SK-N-SH (cell line): ENCODE measurements at regions not wholly inside any gene's neighbourhood (a gene's known extent, or its start where the extent isn't known, plus 50 kb on each side); places are given as distances from the start of the nearest gene placed in this dataset.

ENCODE experiments used
- CTCF ChIA-PET: fragments of 300-600, 350-600 bp; formaldehyde crosslinking; extraction: SDS; loops from one replicate; lab custom pipeline; 2021; lab: Yijun Ruan, JAX
- POLR2A ChIA-PET: fragments of 350-600 bp; sonication (Branson Sonifier 250); formaldehyde crosslinking; extraction: SDS; loops from one replicate; lab custom pipeline; 2020; ENCODE audit warnings: antibody characterized with exemption, inconsistent platforms; lab: Yijun Ruan, JAX
- DNase-seq: peaks from one replicate; pipeline ENCODE4 v3.0.0; 2012
- H2AFZ ChIP-seq: fragments of 200-600 bp; sonication (generic); 2 replicates; pipeline ENCODE4 v1.8.1; 2016; ENCODE audit warnings: antibody characterized with exemption, mild to moderate bottlenecking, low read depth
- H3F3A ChIP-seq: fragments of 200-600 bp; sonication (generic); replicated peaks from 2 replicates; pipeline ENCODE3; 2016; ENCODE audit warnings: antibody characterized with exemption, mild to moderate bottlenecking; ENCODE audit not compliant: insufficient read depth
- H3K27ac ChIP-seq, 2 experiments: fragments of 200-500 bp in 1 of 2; fragments of 200-600 bp in 1 of 2; sonication (Bioruptor generic) in 1 of 2; sonication (generic), shearing (Covaris generic) in 1 of 2; 2 replicates each; pipeline versions ENCODE4 v1.5.1 to v1.6.1; 2014 to 2016; ENCODE audit warnings: low read depth in 2 of 2, inconsistent platforms in 1 of 2, low read length in 1 of 2, mild to moderate bottlenecking in 1 of 2, mixed read lengths in 1 of 2
- H3K27me3 ChIP-seq: fragments of 200-600 bp; sonication (generic), shearing (Covaris generic); 2 replicates; pipeline ENCODE4 v1.6.1; 2016; ENCODE audit warnings: mixed run types; ENCODE audit not compliant: insufficient read depth
- H3K36me3 ChIP-seq, 2 experiments: fragments of 200-500 bp in 1 of 2; fragments of 200-600 bp in 1 of 2; sonication (Bioruptor generic) in 1 of 2; sonication (generic) in 1 of 2; replicated peaks in 1 of 2; 2 replicates each; pipeline versions ENCODE3 to v1.5.1; 2014 to 2016; ENCODE audit warnings: low read length in 1 of 2, mild to moderate bottlenecking in 1 of 2; ENCODE audit not compliant: insufficient read depth in 2 of 2, control insufficient read depth in 1 of 2
- H3K4me1 ChIP-seq, 2 experiments: fragments of 200-500 bp in 1 of 2; fragments of 200-600 bp in 1 of 2; sonication (Bioruptor generic) in 1 of 2; sonication (generic), shearing (Covaris generic) in 1 of 2; 2 replicates each; pipeline versions ENCODE4 v1.5.1 to v1.6.1; 2014 to 2016; ENCODE audit warnings: low read depth in 1 of 2, low read length in 1 of 2, mixed run types in 1 of 2; ENCODE audit not compliant: insufficient read depth in 2 of 2, control insufficient read depth in 1 of 2
- H3K4me2 ChIP-seq: fragments of 200-600 bp; sonication (generic), shearing (Covaris generic); 2 replicates; pipeline ENCODE4 v1.6.1; 2017; ENCODE audit warnings: mixed run types
- H3K4me3 ChIP-seq, 2 experiments: fragments of 200-500 bp in 1 of 2; fragments of 200-600 bp in 1 of 2; sonication (Bioruptor generic) in 1 of 2; sonication (generic), shearing (Covaris generic) in 1 of 2; 2 replicates each; pipeline versions ENCODE4 v1.5.1 to v1.8.1; 2014 to 2016; ENCODE audit warnings: low read depth in 2 of 2, inconsistent platforms in 1 of 2, low read length in 1 of 2, mild to moderate bottlenecking in 1 of 2, mixed read lengths in 1 of 2, moderate library complexity in 1 of 2
- H3K79me2 ChIP-seq: fragments of 200-600 bp; sonication (generic); 2 replicates; pipeline ENCODE4 v1.8.1; 2017; ENCODE audit warnings: mild to moderate bottlenecking; ENCODE audit not compliant: insufficient read depth
- H3K9ac ChIP-seq: fragments of 200-600 bp; sonication (generic); 2 replicates; pipeline ENCODE4 v1.6.1; 2017; ENCODE audit warnings: mixed run types
- H3K9me2 ChIP-seq: fragments of 200-600 bp; sonication (generic); 2 replicates; pipeline ENCODE4 v1.6.1; 2017; ENCODE audit warnings: mixed run types
- H3K9me3 ChIP-seq: fragments of 200-600 bp; sonication (generic); 2 replicates; pipeline ENCODE4 v1.6.1; 2017; ENCODE audit warnings: mixed run types, mild to moderate bottlenecking, moderate library complexity
- H4K20me1 ChIP-seq: fragments of 200-600 bp; sonication (generic); 2 replicates; pipeline ENCODE4 v1.6.1; 2017; ENCODE audit warnings: mild to moderate bottlenecking, mixed run types; ENCODE audit not compliant: insufficient read depth
- CHD2 ChIP-seq: fragments of 150-350 bp; IDR thresholded peaks from 2 replicates; pipeline ENCODE4 v1.6.1; 2018; ENCODE audit warnings: low read length; ENCODE audit not compliant: partially characterized antibody
- ELF1 ChIP-seq: IDR thresholded peaks from 2 replicates; pipeline ENCODE4 v1.4.0; 2012
- POLR2AphosphoS5 ChIP-seq: IDR thresholded peaks from 2 replicates; pipeline ENCODE4 v1.6.1; 2012; ENCODE audit warnings: low read depth, low read length
- RCOR1 ChIP-seq: fragments of 150-350 bp; IDR thresholded peaks from 2 replicates; pipeline ENCODE4 v1.6.1; 2017; ENCODE audit warnings: antibody characterized with exemption, low read length
- SIN3A ChIP-seq: IDR thresholded peaks from 2 replicates; pipeline ENCODE4 v1.6.1; 2012; ENCODE audit warnings: low read depth, mild to moderate bottlenecking, low read length, moderate library complexity, borderline replicate concordance
- TCF12 ChIP-seq: IDR thresholded peaks from 2 replicates; pipeline ENCODE4 v1.4.0; 2012
- WGBS: methylation state at CpG from one replicate; pipeline ENCODE4 v1.1.6; 2017; ENCODE audit warnings: low lambda C conversion rate; 5-methylcytosine and 5-hydroxymethylcytosine counted together
- TF ChIP-seq, protein P1 (sequence below): IDR thresholded peaks from 2 replicates; pipeline ENCODE4 v1.6.1; 2012; ENCODE audit warnings: mild to moderate bottlenecking, low read depth, low read length, moderate library complexity
- TF ChIP-seq, protein P2 (sequence below): IDR thresholded peaks from 2 replicates; pipeline ENCODE4; 2012
- TF ChIP-seq, protein P3 (sequence below): IDR thresholded peaks from 2 replicates; pipeline ENCODE4 v1.4.0; 2012; ENCODE audit warnings: low read depth, borderline replicate concordance
- TF ChIP-seq, protein P4 (sequence below): fragments of 150-350 bp; IDR thresholded peaks from 2 replicates; pipeline ENCODE4 v1.6.1; 2017; ENCODE audit warnings: antibody characterized with exemption, low read length, low read depth, borderline replicate concordance
- TF ChIP-seq, protein P5 (sequence below): fragments of 150-350 bp; IDR thresholded peaks from 2 replicates; pipeline ENCODE4 v1.6.1; 2016; ENCODE audit warnings: mild to moderate bottlenecking, low read depth, low read length
- TF ChIP-seq, protein P6 (sequence below): IDR thresholded peaks from 2 replicates; pipeline ENCODE4 v1.4.0; 2012; ENCODE audit warnings: low read depth

DNA sequence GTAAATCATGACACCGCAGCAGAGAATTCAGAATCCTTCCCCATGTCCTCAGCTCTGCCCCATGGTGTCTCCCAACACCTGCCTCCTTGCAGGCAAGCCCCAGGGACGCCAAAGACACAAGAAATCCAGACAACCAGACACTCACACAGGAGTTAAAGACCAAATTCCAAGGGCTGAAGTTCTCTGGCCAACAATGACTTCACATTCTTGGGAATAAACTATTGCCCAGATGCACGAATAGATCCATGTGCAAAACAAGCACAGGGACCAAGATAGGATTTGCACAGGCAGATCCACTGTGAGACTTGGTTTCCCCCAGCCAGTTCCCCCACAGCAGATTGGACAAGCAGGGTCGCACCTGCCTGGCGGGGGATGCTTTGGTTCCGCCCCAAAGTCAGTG, 246.7 kb downstream of the SOD2 start:
- H3K4me1 ChIP-seq = no peaks in the 10 kb centered on the region
- WGBS = 0% methylated on average over 6 of the region's 6 CpGs
- no peak overlapping the region for H3K9ac ChIP-seq
- no peak for DNase-seq
- H3K9me2 ChIP-seq = no peaks in the 10 kb centered on the region
- H3K27ac ChIP-seq = no peak overlapping the region
- no peak overlapping the region for H3K4me3 ChIP-seq
- no peaks in the 10 kb centered on the region for H4K20me1 ChIP-seq
- H3K9me3 ChIP-seq = no peaks in the 10 kb centered on the region
- peaks cover 29% of the 10 kb centered on the region for H3K27me3 ChIP-seq
- no peaks in the 10 kb centered on the region for H3F3A ChIP-seq
- H2AFZ ChIP-seq = no peak overlapping the region
- no peaks in the 10 kb centered on the region for H3K36me3 ChIP-seq
- CTCF ChIA-PET = interaction anchor here (0.9 kb wide), 1 partner anchor 16 kb away, joined by 3 read pairs; no protein-coding TSS in a partner anchor
- TF ChIP-seq CHD2 (no peak), RCOR1 (no peak), TCF12 (no peak), POLR2AphosphoS5 (no peak), ELF1 (no peak), SIN3A (no peak)
- TF ChIP-seq, protein P1, sequence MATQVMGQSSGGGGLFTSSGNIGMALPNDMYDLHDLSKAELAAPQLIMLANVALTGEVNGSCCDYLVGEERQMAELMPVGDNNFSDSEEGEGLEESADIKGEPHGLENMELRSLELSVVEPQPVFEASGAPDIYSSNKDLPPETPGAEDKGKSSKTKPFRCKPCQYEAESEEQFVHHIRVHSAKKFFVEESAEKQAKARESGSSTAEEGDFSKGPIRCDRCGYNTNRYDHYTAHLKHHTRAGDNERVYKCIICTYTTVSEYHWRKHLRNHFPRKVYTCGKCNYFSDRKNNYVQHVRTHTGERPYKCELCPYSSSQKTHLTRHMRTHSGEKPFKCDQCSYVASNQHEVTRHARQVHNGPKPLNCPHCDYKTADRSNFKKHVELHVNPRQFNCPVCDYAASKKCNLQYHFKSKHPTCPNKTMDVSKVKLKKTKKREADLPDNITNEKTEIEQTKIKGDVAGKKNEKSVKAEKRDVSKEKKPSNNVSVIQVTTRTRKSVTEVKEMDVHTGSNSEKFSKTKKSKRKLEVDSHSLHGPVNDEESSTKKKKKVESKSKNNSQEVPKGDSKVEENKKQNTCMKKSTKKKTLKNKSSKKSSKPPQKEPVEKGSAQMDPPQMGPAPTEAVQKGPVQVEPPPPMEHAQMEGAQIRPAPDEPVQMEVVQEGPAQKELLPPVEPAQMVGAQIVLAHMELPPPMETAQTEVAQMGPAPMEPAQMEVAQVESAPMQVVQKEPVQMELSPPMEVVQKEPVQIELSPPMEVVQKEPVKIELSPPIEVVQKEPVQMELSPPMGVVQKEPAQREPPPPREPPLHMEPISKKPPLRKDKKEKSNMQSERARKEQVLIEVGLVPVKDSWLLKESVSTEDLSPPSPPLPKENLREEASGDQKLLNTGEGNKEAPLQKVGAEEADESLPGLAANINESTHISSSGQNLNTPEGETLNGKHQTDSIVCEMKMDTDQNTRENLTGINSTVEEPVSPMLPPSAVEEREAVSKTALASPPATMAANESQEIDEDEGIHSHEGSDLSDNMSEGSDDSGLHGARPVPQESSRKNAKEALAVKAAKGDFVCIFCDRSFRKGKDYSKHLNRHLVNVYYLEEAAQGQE = no peak
- TF ChIP-seq, protein P2, sequence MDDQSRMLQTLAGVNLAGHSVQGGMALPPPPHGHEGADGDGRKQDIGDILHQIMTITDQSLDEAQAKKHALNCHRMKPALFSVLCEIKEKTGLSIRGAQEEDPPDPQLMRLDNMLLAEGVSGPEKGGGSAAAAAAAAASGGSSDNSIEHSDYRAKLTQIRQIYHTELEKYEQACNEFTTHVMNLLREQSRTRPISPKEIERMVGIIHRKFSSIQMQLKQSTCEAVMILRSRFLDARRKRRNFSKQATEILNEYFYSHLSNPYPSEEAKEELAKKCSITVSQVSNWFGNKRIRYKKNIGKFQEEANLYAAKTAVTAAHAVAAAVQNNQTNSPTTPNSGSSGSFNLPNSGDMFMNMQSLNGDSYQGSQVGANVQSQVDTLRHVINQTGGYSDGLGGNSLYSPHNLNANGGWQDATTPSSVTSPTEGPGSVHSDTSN = no peak
- TF ChIP-seq, protein P3, sequence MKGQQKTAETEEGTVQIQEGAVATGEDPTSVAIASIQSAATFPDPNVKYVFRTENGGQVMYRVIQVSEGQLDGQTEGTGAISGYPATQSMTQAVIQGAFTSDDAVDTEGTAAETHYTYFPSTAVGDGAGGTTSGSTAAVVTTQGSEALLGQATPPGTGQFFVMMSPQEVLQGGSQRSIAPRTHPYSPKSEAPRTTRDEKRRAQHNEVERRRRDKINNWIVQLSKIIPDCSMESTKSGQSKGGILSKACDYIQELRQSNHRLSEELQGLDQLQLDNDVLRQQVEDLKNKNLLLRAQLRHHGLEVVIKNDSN = no peak
- TF ChIP-seq, protein P4, sequence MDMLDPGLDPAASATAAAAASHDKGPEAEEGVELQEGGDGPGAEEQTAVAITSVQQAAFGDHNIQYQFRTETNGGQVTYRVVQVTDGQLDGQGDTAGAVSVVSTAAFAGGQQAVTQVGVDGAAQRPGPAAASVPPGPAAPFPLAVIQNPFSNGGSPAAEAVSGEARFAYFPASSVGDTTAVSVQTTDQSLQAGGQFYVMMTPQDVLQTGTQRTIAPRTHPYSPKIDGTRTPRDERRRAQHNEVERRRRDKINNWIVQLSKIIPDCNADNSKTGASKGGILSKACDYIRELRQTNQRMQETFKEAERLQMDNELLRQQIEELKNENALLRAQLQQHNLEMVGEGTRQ = no peak
- TF ChIP-seq, protein P5, sequence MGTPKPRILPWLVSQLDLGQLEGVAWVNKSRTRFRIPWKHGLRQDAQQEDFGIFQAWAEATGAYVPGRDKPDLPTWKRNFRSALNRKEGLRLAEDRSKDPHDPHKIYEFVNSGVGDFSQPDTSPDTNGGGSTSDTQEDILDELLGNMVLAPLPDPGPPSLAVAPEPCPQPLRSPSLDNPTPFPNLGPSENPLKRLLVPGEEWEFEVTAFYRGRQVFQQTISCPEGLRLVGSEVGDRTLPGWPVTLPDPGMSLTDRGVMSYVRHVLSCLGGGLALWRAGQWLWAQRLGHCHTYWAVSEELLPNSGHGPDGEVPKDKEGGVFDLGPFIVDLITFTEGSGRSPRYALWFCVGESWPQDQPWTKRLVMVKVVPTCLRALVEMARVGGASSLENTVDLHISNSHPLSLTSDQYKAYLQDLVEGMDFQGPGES = no peak
- TF ChIP-seq, protein P6, sequence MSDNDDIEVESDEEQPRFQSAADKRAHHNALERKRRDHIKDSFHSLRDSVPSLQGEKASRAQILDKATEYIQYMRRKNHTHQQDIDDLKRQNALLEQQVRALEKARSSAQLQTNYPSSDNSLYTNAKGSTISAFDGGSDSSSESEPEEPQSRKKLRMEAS = no peak
- TF ChIP-seq, all 33 proteins: peak for 0
- POLR2A ChIA-PET = no interaction called here
- no peaks in the 10 kb centered on the region for H3K79me2 ChIP-seq
- H3K4me2 ChIP-seq = no peak overlapping the region
